Activated naive CD4-positive, alpha-beta T cell treated with anti-CD3 and anti-CD28 coated beads, Interleukin-2, amount 50 U/mL, for 24 hours (primary cell): ENCODE measurements at regions not wholly inside any gene's neighbourhood (a gene's known extent, or its start where the extent isn't known, plus 50 kb on each side); places are given as distances from the start of the nearest gene placed in this dataset.
"Not testable (repeated sequence)": the region's sequence is repeated elsewhere in the genome, so short reads cannot be mapped to it uniquely, and the experiment has no call there.

ENCODE experiments used
- H3K27ac Mint-ChIP-seq: one replicate; pipeline ENCODE4 v1.8.0; 2021; ENCODE audit warnings: mild to moderate bottlenecking, mixed read lengths
- H3K27me3 Mint-ChIP-seq: one replicate; pipeline ENCODE4 v1.8.0; 2021; ENCODE audit warnings: mixed read lengths
- H3K36me3 Mint-ChIP-seq: one replicate; pipeline ENCODE4 v1.8.0; 2021; ENCODE audit warnings: mixed read lengths
- H3K4me1 Mint-ChIP-seq: one replicate; pipeline ENCODE4 v1.8.0; 2021; ENCODE audit warnings: mixed read lengths
- H3K4me3 Mint-ChIP-seq: one replicate; pipeline ENCODE4 v1.8.0; 2021; ENCODE audit warnings: mild to moderate bottlenecking, mixed read lengths
- H3K9me3 Mint-ChIP-seq: one replicate; pipeline ENCODE4 v1.8.0; 2021; ENCODE audit warnings: mixed read lengths

DNA sequence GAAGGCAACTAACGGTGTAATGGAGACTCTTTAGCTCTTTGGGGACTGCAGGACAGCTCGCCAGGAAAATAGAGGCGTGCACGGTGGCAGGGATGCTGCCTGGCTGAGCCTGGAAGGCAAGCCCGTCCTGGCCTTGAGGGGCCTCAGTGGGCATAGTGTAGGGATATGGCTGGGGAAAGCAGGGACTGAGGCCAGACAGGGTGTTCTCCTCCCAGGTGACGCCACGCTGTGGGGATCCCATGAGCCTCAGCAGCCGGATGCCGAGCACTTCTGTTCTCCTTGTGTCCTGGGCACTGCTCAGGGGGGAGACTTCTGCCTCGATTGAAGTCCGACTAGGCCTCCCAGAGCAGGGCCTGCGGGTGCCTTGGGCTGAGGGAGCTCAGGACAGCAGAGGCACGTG lies 89.2 kb downstream of the NPIPB11 start:
- H3K27ac Mint-ChIP-seq, result no peak overlapping the region

DNA sequence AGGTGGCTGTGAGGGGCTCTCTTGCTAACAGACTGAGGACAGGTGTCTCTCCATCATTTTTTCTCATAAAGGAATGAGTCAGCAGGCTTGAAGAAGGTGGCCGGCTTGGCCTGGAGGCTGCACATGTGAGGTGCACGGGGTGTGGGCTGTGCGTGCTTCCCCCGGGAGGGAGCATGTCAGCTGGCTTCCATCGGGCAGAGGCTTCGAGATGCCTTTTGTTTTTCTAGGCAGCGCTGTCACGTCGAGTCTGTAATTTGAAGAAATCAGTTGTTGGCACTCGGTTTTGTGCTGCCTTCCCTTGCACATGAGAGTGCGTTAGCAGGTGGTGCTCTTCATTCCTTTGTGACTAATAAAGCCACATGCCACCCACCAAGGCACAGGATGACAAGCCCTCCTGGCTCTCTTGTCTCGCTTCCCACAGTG lies 89.7 kb downstream of the NPIPB11 start:
- no peaks in the 10 kb centered on the region for H3K36me3 Mint-ChIP-seq
- H3K27ac Mint-ChIP-seq, result no peak overlapping the region
- no peaks in the 10 kb centered on the region for H3K27me3 Mint-ChIP-seq
- H3K4me1 Mint-ChIP-seq, result no peaks in the 10 kb centered on the region
- no peak overlapping the region for H3K4me3 Mint-ChIP-seq
- no peaks in the 10 kb centered on the region for H3K9me3 Mint-ChIP-seq

More for the DNA sequence above, 89.2 kb downstream of the NPIPB11 start:
- H3K9me3 Mint-ChIP-seq, result no peaks in the 10 kb centered on the region
- no peaks in the 10 kb centered on the region for H3K36me3 Mint-ChIP-seq
- H3K4me1 Mint-ChIP-seq, result no peaks in the 10 kb centered on the region
- H3K27me3 Mint-ChIP-seq, result no peaks in the 10 kb centered on the region
- H3K4me3 Mint-ChIP-seq, result no peak overlapping the region

DNA sequence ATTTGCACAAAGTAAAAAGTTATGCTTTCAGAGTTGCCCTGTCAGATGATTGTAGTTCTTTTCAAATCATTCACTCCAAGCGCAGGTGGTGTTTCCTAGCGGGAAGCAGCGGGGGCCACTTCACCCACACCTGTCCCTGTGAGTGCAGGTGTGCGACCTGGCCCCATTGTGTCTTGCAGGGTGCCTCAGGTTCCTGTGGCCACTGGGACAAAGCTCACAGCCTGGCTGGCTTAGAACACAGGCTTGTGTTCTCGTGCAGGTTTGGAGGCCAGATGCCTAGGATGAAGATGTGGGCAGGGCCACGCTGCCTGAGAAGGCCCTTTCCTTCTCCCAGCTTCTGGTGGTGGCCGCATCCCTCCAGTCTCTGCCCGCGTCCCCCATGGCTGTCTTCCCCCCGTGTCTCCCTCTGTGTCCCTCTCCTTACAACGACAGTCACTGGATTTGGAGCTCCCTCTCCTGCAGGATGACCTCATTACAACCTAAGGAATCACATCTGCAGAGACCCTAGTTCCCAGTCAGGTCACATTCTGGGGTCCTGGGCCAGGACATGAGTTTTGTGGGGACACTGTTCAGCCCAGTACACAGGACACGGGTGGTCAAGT lies 90.5 kb downstream of the NPIPB11 start:
- H3K27ac Mint-ChIP-seq, result no peak overlapping the region
- H3K36me3 Mint-ChIP-seq, result no peaks in the 10 kb centered on the region
- H3K9me3 Mint-ChIP-seq, result no peaks in the 10 kb centered on the region
- no peak overlapping the region for H3K4me3 Mint-ChIP-seq
- no peaks in the 10 kb centered on the region for H3K4me1 Mint-ChIP-seq
- H3K27me3 Mint-ChIP-seq, result no peaks in the 10 kb centered on the region

DNA sequence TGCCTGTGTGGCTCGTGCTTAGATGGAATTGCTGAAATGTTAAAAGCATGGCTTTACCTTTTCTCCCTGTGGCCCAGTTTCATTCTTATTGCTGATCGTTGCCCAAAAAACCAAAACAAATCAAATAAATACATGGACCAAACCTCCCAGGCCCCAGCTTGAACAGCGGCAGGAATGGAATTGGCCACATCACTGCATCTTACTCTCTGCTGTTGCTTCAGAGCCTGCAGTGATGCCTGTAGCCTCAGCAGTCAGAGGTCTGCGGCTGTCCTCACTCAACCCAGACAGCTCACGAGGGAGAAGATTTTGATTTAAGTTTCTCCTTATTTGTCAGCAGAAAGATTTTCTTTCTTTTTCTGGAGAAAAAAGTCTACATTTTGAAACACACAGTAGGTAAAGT lies 91.5 kb downstream of the NPIPB11 start:
- Mint-ChIP-seq H3K27ac (no peak overlapping the region), H3K4me3 (no peak overlapping the region), H3K9me3 (no peaks in the 10 kb centered on the region), H3K36me3 (no peaks in the 10 kb centered on the region), H3K27me3 (no peaks in the 10 kb centered on the region), H3K4me1 (no peaks in the 10 kb centered on the region)

DNA sequence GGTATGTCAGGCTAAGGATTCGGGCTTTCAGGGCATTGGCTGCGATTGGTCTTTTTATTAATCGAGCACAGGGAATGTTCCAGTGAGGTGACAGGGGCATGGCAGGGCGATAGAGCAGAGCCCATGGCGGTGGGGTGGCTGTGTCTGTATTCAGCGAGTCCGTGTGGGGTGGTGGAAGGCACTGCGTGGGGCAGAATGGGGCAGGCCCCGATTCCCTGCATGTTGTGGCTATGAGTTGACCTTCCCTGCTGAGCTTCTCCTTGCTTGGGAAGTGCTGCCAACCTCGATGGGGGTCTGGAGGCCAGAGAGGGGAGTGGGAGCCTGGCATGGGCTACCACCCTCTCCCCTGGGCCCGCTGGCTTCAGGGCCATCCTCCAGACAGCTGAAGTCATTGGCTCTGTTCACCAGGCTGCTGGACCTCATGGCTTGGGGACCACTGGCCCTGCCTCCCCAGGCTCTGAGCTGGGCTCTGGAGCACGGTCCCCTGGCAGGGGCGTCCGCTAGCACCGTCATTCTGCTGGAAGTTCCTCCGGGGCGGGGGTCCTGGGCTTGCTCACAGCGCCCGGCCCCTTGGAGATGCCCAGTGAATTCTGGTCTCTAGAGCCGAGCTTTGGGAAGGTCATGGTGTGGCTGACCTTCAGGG lies 92.1 kb downstream of the NPIPB11 start:
- no peak overlapping the region for H3K4me3 Mint-ChIP-seq
- H3K9me3 Mint-ChIP-seq, result no peaks in the 10 kb centered on the region
- no peak overlapping the region for H3K27ac Mint-ChIP-seq
- no peaks in the 10 kb centered on the region for H3K36me3 Mint-ChIP-seq
- no peaks in the 10 kb centered on the region for H3K4me1 Mint-ChIP-seq
- no peaks in the 10 kb centered on the region for H3K27me3 Mint-ChIP-seq

DNA sequence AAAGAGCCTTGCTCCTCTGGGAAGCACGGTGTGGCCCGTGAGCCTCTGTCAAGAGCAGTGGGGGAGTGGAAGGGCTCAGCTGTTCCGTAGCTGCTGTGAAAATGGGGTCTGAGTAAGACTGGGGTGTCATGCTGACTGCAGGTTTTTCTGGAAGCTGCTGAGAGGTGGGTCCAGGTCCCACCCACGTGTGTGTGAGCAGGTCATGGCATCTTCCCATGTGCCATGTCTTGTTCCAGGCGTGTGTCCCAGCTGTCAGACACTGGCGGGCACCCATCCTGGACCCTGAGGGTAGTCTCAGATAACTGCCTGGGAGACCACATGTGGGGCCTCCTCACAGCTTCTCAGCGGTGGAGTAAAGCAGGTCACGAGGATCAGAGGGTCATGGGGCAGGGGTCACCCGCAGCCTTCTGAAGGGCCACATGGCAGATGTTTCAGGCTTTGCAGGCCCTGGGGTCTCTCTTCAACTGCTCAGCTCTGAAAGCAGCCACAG lies 92.9 kb downstream of the NPIPB11 start:
- Mint-ChIP-seq H3K9me3 (no peaks in the 10 kb centered on the region), H3K4me1 (no peaks in the 10 kb centered on the region), H3K4me3 (no peak overlapping the region), H3K27ac (no peak overlapping the region), H3K27me3 (no peaks in the 10 kb centered on the region), H3K36me3 (no peaks in the 10 kb centered on the region)

DNA sequence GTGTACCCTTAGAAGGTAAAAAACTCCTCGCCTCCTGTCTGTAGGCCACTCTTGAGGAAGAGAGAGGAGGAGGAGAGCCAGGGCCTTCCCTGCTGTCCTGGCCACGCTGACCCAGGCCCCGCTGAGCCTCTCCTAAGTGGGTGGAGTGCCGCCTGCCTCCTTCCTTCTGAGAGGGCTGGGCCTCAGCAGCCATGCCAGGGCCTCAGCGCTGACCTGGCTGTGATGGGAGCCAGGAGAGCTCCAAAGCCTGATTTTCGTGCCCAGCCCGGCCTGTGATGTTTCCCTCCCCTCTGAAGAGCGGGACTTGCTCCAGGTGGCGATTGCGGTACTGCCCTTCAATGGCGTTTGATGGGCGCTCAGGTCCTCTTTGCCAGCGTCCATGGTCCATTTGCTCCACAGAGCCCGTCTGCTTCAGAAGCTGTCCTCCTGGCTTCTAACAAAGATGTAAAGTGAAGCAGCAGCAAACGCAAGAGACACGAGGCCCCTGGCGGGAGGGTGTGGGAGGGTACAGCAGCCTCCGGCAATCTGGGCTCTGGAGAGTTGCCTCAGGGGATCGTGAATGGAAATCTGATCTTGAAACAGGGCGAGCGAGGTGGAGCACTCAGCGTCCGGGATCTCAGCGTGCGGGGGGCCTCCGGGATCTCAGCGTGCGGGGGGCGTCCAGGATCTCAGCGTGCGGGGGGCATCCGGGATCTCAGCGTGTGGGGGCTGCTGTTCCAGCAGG lies 93.5 kb downstream of the NPIPB11 start:
- Mint-ChIP-seq H3K27me3 (no peaks in the 10 kb centered on the region), H3K9me3 (no peaks in the 10 kb centered on the region), H3K4me1 (no peaks in the 10 kb centered on the region), H3K36me3 (no peaks in the 10 kb centered on the region), H3K27ac (no peak overlapping the region), H3K4me3 (no peak overlapping the region)

DNA sequence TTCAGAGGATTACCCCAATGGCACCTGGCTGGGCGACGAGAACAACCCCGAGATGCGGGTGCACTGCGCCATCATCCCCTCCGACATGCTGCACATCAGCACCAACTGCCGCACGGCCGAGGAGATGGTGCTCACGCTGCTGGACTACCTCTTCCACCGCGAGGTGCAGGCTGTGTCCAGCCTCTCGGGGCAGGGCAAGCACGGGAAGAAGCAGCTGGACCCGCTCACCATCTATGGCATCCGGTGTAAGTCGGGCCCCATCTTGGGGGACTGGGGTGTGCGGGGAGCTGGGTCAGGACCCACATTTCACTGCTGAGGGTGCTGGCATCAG lies 94.2 kb downstream of the NPIPB11 start:
- not testable (repeated sequence) for H3K36me3 Mint-ChIP-seq, H3K4me3 Mint-ChIP-seq, H3K4me1 Mint-ChIP-seq, H3K9me3 Mint-ChIP-seq, H3K27ac Mint-ChIP-seq, H3K27me3 Mint-ChIP-seq

DNA sequence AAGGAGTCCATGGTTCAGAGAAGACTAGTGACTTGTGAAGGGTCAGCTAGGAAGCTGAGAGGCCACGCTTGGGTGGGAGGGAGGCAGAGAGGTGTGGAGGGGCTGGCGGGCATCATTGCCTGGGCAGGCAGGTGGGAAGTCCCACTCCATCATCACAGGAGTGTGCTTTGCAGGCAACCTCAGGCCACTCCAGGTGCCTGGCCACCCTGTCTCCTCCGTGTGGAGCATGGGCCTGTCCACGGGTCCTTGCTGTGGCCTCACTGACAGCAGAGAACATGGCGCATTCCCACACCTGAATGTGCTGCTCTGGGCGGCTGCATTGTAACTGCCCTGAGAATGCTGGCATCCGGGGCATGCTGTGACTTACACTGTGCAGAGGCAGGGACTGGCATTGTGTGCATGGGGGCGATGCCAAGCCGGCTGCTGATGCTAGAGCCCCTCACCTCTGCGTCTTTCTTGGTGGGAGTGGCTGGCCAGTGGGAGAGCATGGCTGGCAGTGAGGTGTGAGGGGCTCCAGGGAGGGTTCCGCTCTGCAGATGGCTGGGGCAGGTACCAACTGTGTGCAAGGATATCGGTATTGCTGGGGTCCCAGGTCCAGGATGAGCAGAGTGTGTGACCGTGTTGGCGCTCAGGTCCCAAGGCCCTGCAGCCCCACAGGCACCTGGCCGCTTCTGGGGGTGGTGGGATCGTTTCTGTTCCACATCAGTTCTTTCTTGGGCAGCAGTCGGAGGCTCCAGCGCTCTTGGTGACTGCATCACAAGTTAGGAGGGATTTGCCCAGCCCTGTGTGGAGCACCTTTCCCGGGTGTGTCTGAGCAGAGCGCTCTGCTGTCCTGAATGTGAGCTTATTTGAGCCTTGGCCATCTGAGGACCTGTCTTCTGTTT lies 94.8 kb downstream of the NPIPB11 start:
- H3K4me3 Mint-ChIP-seq, result no peak overlapping the region
- no peak overlapping the region for H3K27ac Mint-ChIP-seq
- no peaks in the 10 kb centered on the region for H3K4me1 Mint-ChIP-seq
- no peaks in the 10 kb centered on the region for H3K27me3 Mint-ChIP-seq
- H3K36me3 Mint-ChIP-seq, result no peaks in the 10 kb centered on the region
- H3K9me3 Mint-ChIP-seq, result no peaks in the 10 kb centered on the region

DNA sequence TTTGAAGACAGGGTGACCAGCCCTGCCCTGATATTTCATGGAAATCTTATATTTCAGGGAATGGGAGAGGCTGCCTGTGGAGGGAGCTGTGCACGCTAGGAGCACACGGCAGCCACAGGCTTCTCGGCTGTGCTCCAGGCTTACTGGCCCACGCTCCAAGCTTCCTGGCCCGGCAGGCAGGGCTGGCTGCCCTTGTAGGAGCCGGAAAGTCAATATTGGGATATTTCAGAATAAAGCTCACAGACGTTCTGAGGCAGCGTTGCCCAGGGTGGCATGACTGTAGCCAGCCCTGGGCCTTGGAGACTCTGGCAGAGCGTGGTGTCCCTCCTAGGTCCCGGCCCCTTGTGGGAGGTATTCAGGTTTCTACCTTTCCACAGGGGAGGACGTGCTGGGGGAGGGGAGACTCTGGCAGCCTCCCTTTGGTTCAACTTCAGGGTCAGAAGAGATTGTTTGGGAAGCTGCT lies 95.6 kb downstream of the NPIPB11 start:
- Mint-ChIP-seq H3K9me3 (no peaks in the 10 kb centered on the region), H3K4me1 (no peaks in the 10 kb centered on the region), H3K27me3 (no peaks in the 10 kb centered on the region), H3K27ac (no peak overlapping the region), H3K36me3 (no peaks in the 10 kb centered on the region), H3K4me3 (no peak overlapping the region)

DNA sequence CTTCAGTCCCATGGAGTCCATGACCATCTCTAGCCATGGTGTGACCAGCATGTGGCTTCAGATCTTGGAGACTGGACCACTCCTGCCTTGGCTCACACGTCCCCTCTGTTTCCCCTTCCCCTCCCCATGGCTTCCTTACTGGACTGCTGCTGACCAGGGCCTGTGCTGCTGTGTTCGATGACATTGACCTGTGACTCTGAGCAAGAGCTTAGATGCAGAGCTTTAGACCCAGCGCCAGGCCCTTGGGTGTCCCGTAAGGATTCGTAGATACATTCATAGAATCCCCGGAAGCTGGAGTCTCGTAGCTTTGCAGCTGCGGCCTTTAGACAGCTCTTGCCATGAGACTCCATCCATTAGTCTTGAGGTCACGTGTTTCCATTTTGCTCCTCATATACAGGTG lies 96.3 kb downstream of the NPIPB11 start:
- not testable (repeated sequence) for H3K27ac Mint-ChIP-seq, H3K9me3 Mint-ChIP-seq, H3K4me3 Mint-ChIP-seq, H3K36me3 Mint-ChIP-seq, H3K27me3 Mint-ChIP-seq, H3K4me1 Mint-ChIP-seq

DNA sequence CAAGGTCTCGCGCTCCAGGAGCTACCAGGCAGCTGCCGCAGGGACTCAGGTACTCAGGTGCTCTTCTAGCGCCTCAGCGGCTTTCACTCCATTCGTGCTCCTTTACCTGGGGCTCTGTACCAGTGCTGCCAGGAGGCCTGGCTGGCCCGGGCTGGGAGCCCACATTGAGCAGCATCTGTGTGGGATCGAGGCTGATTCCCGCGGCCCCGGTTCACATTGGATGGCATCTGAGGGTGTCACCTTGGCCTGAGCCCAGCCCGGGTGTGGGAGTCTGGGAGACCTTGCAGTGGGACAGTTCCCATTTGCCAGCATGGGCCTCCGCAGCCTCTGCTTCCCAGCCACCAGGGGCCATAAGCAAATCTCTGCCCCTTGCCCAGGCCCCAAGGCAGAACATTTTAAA lies 96.9 kb downstream of the NPIPB11 start:
- not testable (repeated sequence) for H3K4me1 Mint-ChIP-seq, H3K27me3 Mint-ChIP-seq, H3K4me3 Mint-ChIP-seq, H3K9me3 Mint-ChIP-seq, H3K36me3 Mint-ChIP-seq, H3K27ac Mint-ChIP-seq

DNA sequence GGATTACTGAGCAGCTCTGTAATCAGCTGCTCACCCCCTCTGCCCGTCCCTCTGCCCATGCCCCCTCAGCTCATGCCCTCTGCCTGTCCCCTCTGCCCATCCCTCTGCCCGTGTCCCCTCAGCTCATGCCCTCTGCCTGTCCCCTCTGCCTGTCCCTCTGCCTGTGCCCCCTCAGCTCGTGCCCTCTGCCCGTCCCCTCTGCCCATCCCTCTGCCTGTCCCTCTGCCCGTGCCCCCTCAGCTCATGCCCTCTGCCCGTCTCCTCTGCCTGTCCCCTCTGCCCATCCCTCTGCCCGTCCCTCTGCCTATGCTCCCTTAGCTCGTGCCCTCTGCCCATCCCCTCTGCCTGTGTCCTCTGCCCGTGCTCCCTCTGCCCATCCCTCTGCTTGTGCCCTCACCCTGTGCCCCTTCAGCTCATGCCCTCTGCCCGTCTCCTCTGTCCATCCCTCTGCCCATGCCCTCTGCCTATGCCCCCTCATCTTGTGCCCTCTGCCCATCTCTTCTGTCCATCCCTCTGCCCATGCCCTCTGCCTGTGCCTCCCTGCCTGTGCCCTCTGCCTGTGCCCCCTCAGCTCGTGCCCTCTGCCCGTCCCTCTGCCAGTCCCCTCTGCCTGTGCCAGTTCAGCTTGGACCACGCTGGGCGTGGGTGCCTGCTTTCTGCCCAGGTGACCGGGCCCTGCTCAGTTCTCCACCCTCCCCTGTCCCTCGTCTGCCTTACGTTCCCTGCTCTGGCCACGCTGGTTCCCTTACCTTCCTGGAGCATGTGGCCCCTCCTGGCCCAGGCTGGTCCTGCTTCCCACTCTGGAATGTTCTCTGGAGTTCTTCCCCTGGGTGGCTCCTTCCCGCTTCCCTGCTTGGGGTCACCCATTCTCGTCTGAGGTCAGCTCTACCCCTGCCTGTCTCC lies 97.6 kb downstream of the NPIPB11 start:
- Mint-ChIP-seq H3K4me1 (no peaks in the 10 kb centered on the region), H3K9me3 (no peaks in the 10 kb centered on the region), H3K27me3 (no peaks in the 10 kb centered on the region), H3K36me3 (no peaks in the 10 kb centered on the region), H3K27ac (no peak overlapping the region), H3K4me3 (no peak overlapping the region)

DNA sequence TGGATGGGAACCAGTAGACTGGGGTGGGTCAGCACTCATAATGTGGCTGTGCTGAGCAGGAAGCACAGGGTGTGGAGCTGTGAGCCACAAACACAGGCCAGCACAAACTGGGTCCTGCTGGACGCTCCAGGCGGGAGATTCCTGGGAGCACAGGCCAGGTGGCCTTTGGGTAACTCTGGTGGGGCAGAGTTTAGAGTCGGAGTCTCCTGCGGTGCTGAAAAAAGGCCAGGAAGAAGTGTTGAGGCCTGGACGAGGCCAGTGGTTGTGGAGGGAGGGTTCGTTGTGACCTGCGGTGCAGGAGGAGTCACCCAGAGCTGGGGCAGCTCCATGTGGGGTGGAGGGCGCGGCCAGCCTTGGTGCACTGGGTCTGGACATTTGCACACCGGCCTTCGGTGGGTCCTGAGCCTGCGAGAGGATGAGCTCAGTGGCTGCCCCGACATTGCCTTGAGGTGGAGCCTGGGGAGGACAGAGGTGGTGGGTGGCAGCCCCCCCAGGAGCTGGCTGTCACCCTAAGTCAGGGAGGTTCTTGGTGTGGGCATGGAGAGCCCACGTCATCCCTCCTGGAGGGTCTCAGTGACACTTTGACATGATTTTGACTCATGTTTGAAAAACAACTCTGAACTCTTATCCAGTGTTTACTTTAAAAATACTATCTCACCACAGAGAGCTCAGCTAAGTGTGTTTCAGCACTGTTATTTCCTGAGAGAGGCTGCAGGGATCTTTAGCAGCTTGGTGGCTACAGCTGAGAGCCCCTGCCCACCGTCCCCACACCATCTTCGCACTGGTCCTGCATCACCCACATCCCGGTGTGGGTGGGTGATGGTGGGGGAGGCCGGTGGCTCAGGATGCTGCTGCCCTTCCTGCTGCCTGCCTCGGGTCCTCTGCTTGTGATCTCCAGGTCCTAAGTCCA lies 98.7 kb downstream of the NPIPB11 start:
- H3K36me3 Mint-ChIP-seq, result no peaks in the 10 kb centered on the region
- H3K4me1 Mint-ChIP-seq, result no peaks in the 10 kb centered on the region
- no peak overlapping the region for H3K4me3 Mint-ChIP-seq
- no peak overlapping the region for H3K27ac Mint-ChIP-seq
- H3K27me3 Mint-ChIP-seq, result no peaks in the 10 kb centered on the region
- no peaks in the 10 kb centered on the region for H3K9me3 Mint-ChIP-seq
